GM19035 (cell line): ENCODE measurements at regions not wholly inside any gene's neighbourhood (a gene's known extent, or its start where the extent isn't known, plus 50 kb on each side); places are given as distances from the start of the nearest gene placed in this dataset.

ENCODE experiments used
- ATAC-seq: cut with Tn5 transposase; IDR thresholded peaks from one replicate; pipeline ENCODE4 v1.9.1; 2021; ENCODE audit not compliant: unreplicated experiment

GRCh38 chr1:94326329-94326728 is 88.9 kb upstream of the ARHGAP29 start:
- no peak for ATAC-seq

DNA sequence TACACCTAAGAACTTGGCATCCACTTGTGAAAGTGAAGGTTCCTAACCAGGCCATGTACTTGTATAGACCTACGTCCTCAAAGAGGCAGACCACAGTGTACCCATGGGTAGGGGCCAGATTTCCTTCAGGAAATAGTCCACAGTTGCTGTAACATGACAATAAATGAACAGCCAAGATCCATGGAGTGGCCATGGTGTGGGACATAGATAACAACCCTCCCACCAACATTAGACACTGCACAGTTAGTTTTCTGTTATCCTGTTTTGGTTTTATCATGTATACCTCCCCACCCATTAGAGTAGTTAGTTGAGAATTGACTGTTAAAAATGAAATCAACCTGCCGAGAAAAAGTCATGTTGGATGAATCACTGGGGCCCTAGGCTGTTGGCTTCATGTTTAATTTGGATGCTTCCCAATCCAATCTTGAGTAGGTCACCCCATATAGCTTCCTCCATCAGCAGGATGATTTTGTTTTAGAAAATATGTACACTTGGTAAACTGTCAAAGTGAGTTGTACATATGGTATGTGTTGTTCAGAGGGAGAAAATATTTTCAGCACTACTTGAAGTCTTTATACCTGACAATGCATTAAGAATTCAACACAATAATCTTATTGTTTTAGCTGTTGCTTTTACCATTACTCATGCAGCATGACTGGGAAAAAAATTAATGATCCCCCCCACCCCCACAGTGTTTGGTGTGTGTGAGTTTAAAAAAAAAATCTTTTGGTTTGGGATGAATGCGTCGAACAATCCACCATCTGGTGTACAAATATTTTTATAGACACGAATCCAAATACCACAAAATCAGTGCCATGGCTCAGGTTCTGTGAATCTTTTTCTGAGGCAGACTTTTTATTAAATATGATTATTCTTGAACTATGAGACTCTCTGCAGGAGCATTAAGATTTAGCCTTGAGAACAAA is 88.3 kb upstream of the ARHGAP29 start:
- no peak for ATAC-seq

GRCh38 chr1:94324178-94324544 is 86.8 kb upstream of the ARHGAP29 start:
- no peak for ATAC-seq

DNA sequence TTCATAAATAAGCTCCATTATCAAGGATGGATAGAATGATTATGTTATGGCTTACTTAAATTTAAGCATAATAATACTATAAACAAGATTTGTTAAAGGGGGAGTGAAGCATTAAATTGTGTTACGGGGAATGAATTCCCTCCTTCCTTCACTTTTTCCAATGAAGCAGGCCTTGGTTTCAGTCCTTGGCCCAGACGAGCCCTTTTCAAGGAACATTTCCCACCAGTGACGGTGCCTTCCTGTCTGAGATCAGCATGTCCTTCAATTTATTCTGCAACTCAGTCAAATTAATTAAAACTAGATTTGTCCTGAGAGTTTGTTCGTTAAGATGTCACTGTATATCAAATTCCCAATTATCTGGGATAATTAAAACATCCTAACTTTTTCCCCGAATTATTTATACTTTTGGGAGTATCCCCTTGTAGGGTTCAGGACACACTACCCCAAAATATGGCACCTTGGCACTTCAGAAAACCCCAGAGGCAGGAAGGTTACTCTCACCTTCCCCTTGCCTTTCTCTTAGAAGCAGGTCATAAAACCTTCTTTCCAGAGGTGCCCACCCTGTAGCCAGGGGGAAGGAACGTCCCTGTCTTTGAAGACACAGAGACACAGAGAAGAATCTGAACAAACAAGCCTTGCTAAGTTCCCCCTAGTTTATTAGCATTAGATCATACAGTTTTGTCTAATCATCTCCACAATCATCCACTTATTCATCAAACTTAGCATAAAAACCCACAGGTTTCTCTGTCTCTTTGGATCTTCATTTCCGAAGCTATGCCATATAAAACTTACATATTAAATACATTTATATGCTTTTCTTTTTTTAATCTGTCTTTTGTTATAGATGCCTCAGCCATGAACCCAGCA is 86.2 kb upstream of the ARHGAP29 start:
- no peak for ATAC-seq

DNA sequence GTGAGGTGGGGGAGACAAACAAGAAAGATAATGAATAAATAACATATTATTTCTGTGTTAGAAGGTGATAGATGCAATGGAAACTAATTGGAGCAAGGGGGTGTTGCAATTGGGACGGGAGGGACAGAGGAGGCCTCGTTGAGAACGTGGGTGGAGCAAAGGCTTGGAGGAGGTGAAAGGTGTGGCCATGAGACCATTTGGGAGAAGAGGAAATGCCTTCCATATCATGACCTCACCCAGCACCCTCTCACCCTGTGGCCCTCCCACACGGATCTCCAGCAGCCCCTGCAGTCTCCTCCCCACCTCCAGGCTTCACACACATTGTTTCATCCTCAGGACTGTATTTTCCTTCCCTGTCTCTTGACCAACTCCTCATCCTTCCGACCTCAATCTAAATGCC is 85.3 kb upstream of the ARHGAP29 start:
- ATAC-seq: no peak

- ATAC-seq: no peak
These were observed 84.3 kb upstream of the ARHGAP29 start for GRCh38 chr1:94321662-94322061.

DNA sequence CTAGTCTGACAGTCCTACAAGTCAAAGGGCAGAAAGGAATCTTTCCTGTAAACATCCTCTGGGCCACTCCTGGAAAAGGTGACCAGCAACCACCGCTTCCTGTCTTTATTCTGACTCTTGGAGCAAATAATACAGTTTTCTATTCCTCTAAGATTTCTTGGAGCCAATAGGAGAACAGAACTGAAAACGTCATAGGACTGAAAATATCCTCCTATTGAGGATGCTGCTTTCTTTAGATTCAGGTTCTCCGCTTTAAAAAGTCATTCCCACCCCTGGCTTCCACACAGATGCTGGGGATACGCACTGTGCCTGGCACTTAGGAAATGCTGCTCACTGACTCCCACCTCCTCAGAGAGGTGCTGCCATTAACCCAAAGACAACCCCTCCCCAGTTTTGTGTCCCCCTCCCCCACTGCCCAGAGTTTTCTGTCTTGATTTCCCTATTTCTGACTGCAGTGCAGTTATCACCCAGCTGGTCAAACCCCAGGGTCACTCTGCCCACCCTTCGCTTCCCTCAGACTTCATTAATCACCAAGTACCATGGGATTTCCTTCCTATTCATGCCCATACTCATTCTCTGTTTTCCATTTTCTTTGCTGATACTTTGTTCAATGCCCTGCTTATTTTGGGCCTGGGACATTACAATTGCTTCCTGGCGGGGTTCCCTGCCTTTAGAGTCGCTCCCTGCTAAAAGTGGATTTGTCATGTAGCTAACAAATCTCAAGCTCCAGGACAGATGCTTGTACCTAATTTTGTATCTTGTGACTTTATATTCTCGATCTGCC is 82.1 kb upstream of the ARHGAP29 start:
- no peak for ATAC-seq

- no peak for ATAC-seq
These were observed 81.2 kb upstream of the ARHGAP29 start for GRCh38 chr1:94318505-94319030.

GRCh38 chr1:94317790-94318188 is 80.4 kb upstream of the ARHGAP29 start:
- no peak for ATAC-seq

GRCh38 chr1:94316836-94317789 is 79.7 kb upstream of the ARHGAP29 start:
- ATAC-seq: no peak

- ATAC-seq: no peak
These were observed 78.8 kb upstream of the ARHGAP29 start for GRCh38 chr1:94316183-94316582.

- no peak for ATAC-seq
These were observed 78.2 kb upstream of the ARHGAP29 start for GRCh38 chr1:94315552-94316116.

GRCh38 chr1:94314222-94314858 is 77.0 kb upstream of the ARHGAP29 start:
- no peak for ATAC-seq

DNA sequence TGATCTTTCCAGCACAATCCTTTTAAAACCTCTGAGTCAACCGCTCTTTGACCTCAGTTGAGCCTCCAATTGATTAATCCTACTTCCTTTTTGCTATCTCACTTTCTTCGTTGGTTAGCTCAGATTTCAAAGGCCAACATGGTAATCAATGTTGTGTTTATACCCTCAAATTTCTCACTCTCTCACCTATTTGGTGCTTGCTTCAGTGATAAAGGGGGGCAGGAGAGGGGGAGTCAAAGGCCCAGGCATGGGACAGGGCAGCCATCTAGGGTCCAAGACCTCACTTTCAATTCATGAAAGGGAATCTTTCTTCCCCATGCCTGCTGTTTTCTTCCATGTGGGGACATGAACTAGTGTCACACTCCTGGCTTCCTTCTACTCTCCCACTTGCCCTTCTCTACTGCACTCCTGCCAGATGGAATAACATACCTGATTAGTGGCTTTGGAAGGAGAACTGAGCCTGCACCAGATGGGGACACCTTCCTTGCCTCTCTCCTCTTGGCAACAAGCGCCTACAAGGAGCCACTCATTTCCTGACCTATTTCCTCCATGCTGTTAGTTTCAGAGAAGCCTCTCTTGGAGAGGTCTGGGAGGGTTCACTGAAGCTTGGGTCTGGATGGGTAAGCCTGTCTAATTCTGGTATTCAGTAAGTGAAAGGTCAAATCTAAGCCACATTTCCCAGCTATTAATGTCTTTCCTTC is 73.3 kb upstream of the ARHGAP29 start:
- ATAC-seq: no peak

DNA sequence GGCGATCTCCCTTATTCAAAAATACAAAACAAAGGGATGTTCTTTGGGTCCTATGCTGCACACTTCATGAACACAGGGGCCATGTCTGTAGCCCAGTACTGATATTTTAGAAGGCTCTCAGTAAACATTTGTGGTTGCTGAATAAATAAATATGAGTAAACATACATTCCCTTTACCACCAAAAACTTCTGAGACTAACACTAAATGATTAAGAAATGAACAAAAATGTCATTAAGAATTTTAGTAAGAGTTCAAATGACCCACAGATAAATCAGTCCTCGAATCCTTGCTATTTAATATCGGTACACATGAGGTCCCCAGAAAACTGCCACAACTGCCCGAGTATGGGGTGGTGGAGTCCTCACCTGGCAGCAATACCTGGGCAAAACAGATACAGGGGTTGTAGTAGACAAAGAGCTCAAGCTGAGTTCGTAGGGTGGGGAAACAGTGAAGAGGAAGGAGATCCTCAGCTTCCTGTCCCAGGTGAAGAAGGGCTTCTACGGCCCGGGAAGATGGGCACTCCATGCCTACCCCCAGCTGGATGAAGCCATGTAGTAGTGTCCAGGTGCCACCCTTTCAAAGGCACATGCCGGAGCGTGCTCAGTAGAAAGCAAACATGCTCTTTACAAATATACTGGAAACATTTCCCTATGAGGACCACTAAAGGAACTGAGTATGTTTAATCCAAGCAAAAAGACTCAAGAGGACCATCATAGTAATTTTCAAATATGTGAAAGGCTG is 72.6 kb upstream of the ARHGAP29 start:
- no peak for ATAC-seq

- ATAC-seq: no peak
These were observed 71.8 kb upstream of the ARHGAP29 start for GRCh38 chr1:94309216-94309615.

GRCh38 chr1:94306521-94306920 is 69.1 kb upstream of the ARHGAP29 start:
- no peak for ATAC-seq

DNA sequence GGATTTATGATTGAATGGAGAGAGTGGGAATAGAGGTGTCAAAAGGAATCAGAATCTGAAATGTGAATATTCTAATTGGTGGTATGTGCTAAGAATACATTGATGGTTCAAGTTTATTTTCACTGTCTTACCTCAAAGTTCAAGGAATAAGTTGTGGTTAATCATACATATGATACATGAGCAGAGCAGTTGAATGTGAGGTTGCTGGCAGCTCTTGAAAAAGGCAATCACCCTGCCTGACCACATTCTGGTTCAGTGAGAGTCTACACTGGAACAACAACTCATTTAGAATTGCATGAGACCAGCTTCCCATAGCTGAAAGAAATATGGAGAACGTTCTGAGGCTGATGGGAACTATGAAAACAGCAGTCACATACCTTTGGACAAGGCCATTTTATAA is 68.3 kb upstream of the ARHGAP29 start:
- no peak for ATAC-seq
